ENCODE measurements at regions not wholly inside any gene's neighbourhood (a gene's known extent, or its start where the extent isn't known, plus 50 kb on each side); places are given as distances from the start of the nearest gene placed in this dataset.

GRCh38 chr1:163777205-163777604, 455.5 kb downstream of the NUF2 start:
- Histone ChIP-seq H2AFZ (ENCODE audit: low read depth, low read length) (no peak overlapping the region), H4K20me1 (ENCODE audit: insufficient read depth, low read length) (no peaks in the 10 kb centered on the region), H3K4me3 (ENCODE audit: low read depth in 1 of 2, low read length in 2 of 2) (no peak overlapping the region), H3K36me3 (ENCODE audit: insufficient read depth, low read length) (no peaks in the 10 kb centered on the region), H3K27ac (ENCODE audit: low read length) (no peak overlapping the region), H3K27me3 (ENCODE audit: insufficient read depth, low read length, poor library complexity) (no peaks in the 10 kb centered on the region), H3K9ac (ENCODE audit: low read depth, low read length) (no peak overlapping the region), H3K9me3 (ENCODE audit: insufficient read depth, low read length, severe bottlenecking) (no peaks in the 10 kb centered on the region), H3K79me2 (ENCODE audit: insufficient read depth, low read length) (no peaks in the 10 kb centered on the region), H3K4me2 (ENCODE audit: insufficient read depth, low read length) (no peak overlapping the region), H3K4me1 (ENCODE audit: insufficient read depth, low read length) (no peaks in the 10 kb centered on the region)
- TF ChIP-seq CTCF (IDR thresholded peaks at IDR 0.05; ENCODE audit: borderline replicate concordance, extremely low read depth, low read length, poor library complexity, severe bottlenecking): no peak
- no peak for TF ChIP-seq EZH2 (IDR thresholded peaks at IDR 0.05; ENCODE audit: borderline replicate concordance, low read depth, low read length, severe bottlenecking)
- DNase-seq: no peak
- no peak for ATAC-seq (ENCODE audit: insufficient read depth, low read depth)

GRCh38 chr1:163781146-163781545, 459.4 kb downstream of the NUF2 start:
- Histone ChIP-seq H3K9me3 (ENCODE audit: insufficient read depth, low read length, severe bottlenecking) (no peaks in the 10 kb centered on the region), H3K36me3 (ENCODE audit: insufficient read depth, low read length) (no peaks in the 10 kb centered on the region), H3K4me1 (ENCODE audit: insufficient read depth, low read length) (no peaks in the 10 kb centered on the region), H3K27me3 (ENCODE audit: insufficient read depth, low read length, poor library complexity) (no peaks in the 10 kb centered on the region), H3K27ac (ENCODE audit: low read length) (no peak overlapping the region), H3K4me3 (ENCODE audit: low read depth in 1 of 2, low read length in 2 of 2) (no peak overlapping the region), H2AFZ (ENCODE audit: low read depth, low read length) (no peak overlapping the region), H3K79me2 (ENCODE audit: insufficient read depth, low read length) (no peaks in the 10 kb centered on the region), H4K20me1 (ENCODE audit: insufficient read depth, low read length) (no peaks in the 10 kb centered on the region), H3K4me2 (ENCODE audit: insufficient read depth, low read length) (no peak overlapping the region), H3K9ac (ENCODE audit: low read depth, low read length) (no peak overlapping the region)
- TF ChIP-seq CTCF (IDR thresholded peaks at IDR 0.05; ENCODE audit: borderline replicate concordance, extremely low read depth, low read length, poor library complexity, severe bottlenecking) (no peak), EZH2 (IDR thresholded peaks at IDR 0.05; ENCODE audit: borderline replicate concordance, low read depth, low read length, severe bottlenecking) (no peak)
- DNase-seq: no peak
- no peak for ATAC-seq (ENCODE audit: insufficient read depth, low read depth)

- Histone ChIP-seq H3K9me3 (ENCODE audit: insufficient read depth, low read length, severe bottlenecking) (no peaks in the 10 kb centered on the region), H3K4me1 (ENCODE audit: insufficient read depth, low read length) (no peaks in the 10 kb centered on the region), H3K4me2 (ENCODE audit: insufficient read depth, low read length) (no peak overlapping the region), H3K79me2 (ENCODE audit: insufficient read depth, low read length) (no peaks in the 10 kb centered on the region), H3K27me3 (ENCODE audit: insufficient read depth, low read length, poor library complexity) (no peaks in the 10 kb centered on the region), H3K4me3 (ENCODE audit: low read depth in 1 of 2, low read length in 2 of 2) (no peak overlapping the region), H4K20me1 (ENCODE audit: insufficient read depth, low read length) (no peaks in the 10 kb centered on the region), H3K36me3 (ENCODE audit: insufficient read depth, low read length) (no peaks in the 10 kb centered on the region), H3K9ac (ENCODE audit: low read depth, low read length) (no peak overlapping the region), H3K27ac (ENCODE audit: low read length) (no peak overlapping the region), H2AFZ (ENCODE audit: low read depth, low read length) (no peak overlapping the region)
- TF ChIP-seq CTCF (IDR thresholded peaks at IDR 0.05; ENCODE audit: borderline replicate concordance, extremely low read depth, low read length, poor library complexity, severe bottlenecking) (no peak), EZH2 (IDR thresholded peaks at IDR 0.05; ENCODE audit: borderline replicate concordance, low read depth, low read length, severe bottlenecking) (no peak)
- DNase-seq (no peak), ATAC-seq (ENCODE audit: insufficient read depth, low read depth) (no peak)
These were observed 464.2 kb downstream of the NUF2 start for GRCh38 chr1:163785868-163786405.

- DNase-seq: no peak
- no peak for TF ChIP-seq CTCF (IDR thresholded peaks at IDR 0.05; ENCODE audit: borderline replicate concordance, extremely low read depth, low read length, poor library complexity, severe bottlenecking)
- no peak for TF ChIP-seq EZH2 (IDR thresholded peaks at IDR 0.05; ENCODE audit: borderline replicate concordance, low read depth, low read length, severe bottlenecking)
These were observed 468.2 kb downstream of the NUF2 start for GRCh38 chr1:163789911-163790310.

More at GRCh38 chr1:163789911-163790310, 468.2 kb downstream of the NUF2 start:
- Histone ChIP-seq H3K36me3 (ENCODE audit: insufficient read depth, low read length) (no peaks in the 10 kb centered on the region), H3K27me3 (ENCODE audit: insufficient read depth, low read length, poor library complexity) (no peaks in the 10 kb centered on the region), H3K4me3 (ENCODE audit: low read depth in 1 of 2, low read length in 2 of 2) (no peak overlapping the region), H3K4me2 (ENCODE audit: insufficient read depth, low read length) (no peak overlapping the region), H3K9me3 (ENCODE audit: insufficient read depth, low read length, severe bottlenecking) (no peaks in the 10 kb centered on the region), H3K4me1 (ENCODE audit: insufficient read depth, low read length) (no peaks in the 10 kb centered on the region), H3K9ac (ENCODE audit: low read depth, low read length) (no peak overlapping the region), H2AFZ (ENCODE audit: low read depth, low read length) (no peak overlapping the region), H3K27ac (ENCODE audit: low read length) (no peak overlapping the region), H4K20me1 (ENCODE audit: insufficient read depth, low read length) (no peaks in the 10 kb centered on the region), H3K79me2 (ENCODE audit: insufficient read depth, low read length) (no peaks in the 10 kb centered on the region)
- no peak for ATAC-seq (ENCODE audit: insufficient read depth, low read depth)
